Cardiac septum (tissue), 1 donor: ENCODE measurements at regions not wholly inside any gene's neighbourhood (a gene's known extent, or its start where the extent isn't known, plus 50 kb on each side); places are given as distances from the start of the nearest gene placed in this dataset.
"Not testable (repeated sequence)": the region's sequence is repeated elsewhere in the genome, so short reads cannot be mapped to it uniquely, and the experiment has no call there.

Experiments used
- DNase-seq: peaks from one replicate; pipeline ENCODE4 v3.0.0-alpha.2; 2020; ENCODE audit warnings: low spot score
- intact Hi-C: fragments of 100-400 bp; cut with DNase I; formaldehyde crosslinking; loops from one replicate; pipeline ENCODE4 v1.14.0; 2022
- donor health status: DM: no; HTN: no; CAD: no.

DNA sequence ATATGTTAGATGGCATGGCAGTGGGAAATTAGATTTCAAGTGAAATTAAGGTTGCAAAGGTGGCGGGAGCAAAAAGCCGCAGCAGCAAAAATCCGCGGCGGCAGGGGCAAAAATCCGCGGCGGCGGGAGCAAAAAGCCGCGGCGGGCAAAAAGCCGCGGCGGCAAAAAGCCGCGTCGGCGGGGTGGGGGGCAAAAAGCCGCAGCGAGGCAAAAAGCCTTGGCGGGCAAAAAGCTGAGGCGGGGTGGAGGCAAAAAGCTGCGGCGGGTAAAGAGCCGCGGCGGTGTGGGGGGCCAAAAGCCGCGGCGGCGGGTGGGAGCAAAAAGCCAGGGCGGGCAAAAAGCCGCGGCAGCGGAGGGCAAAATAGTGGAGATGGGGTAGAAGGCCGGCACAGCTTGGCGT lies 197.6 kb downstream of the TP53TG3 start:
- DNase-seq, intact Hi-C loops: not testable (repeated sequence)

DNA sequence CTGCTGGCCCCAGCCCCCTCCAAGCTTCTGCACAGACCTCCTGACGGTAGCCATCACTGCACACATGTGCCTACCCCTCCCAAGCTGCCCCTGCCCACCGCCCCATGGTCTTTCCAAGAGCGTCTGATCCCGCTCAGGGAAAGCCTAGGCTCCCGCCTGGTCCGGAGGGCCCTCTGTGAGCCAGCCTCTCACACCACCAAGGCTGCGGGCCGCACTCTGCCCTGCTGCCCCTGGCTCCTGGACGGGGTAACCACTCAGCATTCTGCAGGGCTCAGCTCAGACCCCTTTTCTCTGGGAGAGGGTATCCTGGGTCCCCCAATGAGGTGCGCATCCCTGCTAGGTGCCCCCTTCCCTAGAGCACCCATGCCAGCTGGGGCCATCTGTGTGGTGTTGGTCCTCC lies 198.4 kb downstream of the TP53TG3 start:
- DNase-seq, intact Hi-C loops: not testable (repeated sequence)

DNA sequence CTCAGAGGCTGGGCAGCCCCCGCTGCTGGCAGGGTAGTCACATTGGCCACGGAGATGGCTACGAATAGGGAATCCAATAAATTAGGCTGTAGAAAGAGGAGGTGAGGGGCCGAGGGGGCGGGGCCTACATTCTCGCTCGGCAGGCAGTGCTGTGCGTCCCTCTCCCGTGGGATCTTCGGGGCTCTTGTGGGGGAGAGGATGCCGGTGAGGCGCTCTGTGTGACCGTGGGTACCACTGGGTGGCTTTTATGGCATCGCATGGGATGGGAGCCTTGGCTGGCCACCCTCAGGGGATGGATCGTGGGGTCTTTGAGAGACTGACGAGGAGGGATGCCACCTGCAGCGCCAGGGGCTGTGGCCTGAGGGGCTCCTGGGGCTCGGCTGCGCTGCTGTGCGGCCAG lies 201.6 kb downstream of the TP53TG3 start:
- intact Hi-C loops: not testable (repeated sequence)
- DNase-seq: peak; percentile 41

DNA sequence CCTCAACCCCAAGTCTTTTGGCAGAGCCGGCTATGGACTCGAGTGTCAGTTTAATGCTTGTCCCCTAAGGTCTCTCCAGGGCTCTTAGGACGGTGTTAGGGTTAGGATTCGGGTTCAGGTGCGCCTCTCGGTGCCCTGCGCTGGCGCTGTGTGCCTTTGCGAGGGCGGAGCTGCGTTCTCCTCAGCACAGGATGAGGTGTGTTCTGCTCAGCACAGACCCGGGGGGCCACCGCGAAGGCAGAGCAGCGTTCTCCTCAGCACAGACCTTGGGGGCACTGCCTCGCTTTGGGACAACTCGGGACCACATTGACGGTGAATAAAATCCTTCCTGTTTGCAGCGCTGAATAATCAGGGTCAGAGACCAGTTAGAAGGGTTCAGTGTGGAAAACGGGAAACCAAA lies 208.6 kb downstream of the TP53TG3D start:
- peak; percentile 61 for DNase-seq
- intact Hi-C loops: not testable (repeated sequence)

DNA sequence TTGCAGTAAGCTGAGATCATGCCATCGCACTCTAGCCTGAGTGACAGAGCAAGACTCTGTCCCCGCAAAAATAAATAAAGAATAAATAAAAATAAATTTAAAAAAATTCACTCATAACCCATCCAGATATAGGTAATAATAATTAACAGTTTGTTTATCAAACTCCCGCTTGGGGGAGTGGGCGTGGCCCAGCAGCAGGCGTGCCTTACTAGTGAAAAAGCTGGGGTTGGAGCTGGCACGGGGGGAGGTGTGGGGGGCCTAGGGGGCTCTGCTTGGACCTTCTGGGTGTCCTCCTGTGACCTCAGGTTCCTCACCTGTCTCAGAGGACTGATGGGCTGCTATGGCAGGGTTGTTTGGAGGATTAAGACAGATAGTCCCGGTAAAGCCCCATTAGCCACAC lies 207.9 kb downstream of the TP53TG3D start:
- intact Hi-C loops: not testable (repeated sequence)
- DNase-seq: peak; percentile 46
